ENCODE measurements at regions not wholly inside any gene's neighbourhood (a gene's known extent, or its start where the extent isn't known, plus 50 kb on each side); places are given as distances from the start of the nearest gene placed in this dataset.

DNA sequence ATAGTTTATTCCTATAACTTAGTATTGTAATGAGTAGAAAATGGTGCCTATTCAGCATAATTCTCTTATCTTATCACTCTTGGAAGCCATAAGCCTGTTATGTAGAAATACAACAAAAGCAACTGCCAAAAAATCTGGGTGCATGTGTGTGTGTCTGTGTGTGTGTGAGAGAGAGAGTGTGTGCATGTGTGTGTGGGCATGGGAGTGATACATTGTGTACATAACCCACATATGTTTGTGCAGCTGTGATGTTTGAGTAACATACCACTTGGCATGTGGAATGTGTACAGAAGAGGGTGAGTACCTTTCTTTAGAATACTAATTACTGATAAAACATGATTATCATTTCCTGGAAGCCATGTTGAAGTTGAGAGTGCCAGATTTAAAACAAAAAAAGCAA, 642.3 kb upstream of the SYT4 start:
- peak; percentile 74 for DNase-seq (ENCODE audit: low read depth)
- TF ChIP-seq, protein P1, sequence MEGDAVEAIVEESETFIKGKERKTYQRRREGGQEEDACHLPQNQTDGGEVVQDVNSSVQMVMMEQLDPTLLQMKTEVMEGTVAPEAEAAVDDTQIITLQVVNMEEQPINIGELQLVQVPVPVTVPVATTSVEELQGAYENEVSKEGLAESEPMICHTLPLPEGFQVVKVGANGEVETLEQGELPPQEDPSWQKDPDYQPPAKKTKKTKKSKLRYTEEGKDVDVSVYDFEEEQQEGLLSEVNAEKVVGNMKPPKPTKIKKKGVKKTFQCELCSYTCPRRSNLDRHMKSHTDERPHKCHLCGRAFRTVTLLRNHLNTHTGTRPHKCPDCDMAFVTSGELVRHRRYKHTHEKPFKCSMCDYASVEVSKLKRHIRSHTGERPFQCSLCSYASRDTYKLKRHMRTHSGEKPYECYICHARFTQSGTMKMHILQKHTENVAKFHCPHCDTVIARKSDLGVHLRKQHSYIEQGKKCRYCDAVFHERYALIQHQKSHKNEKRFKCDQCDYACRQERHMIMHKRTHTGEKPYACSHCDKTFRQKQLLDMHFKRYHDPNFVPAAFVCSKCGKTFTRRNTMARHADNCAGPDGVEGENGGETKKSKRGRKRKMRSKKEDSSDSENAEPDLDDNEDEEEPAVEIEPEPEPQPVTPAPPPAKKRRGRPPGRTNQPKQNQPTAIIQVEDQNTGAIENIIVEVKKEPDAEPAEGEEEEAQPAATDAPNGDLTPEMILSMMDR (IDR thresholded peaks at IDR 0.05; ENCODE audit: insufficient read depth, low read length) = no peak
- no peak overlapping the region for H3K4me3 ChIP-seq (ENCODE audit: low read depth, low read length)

DNA sequence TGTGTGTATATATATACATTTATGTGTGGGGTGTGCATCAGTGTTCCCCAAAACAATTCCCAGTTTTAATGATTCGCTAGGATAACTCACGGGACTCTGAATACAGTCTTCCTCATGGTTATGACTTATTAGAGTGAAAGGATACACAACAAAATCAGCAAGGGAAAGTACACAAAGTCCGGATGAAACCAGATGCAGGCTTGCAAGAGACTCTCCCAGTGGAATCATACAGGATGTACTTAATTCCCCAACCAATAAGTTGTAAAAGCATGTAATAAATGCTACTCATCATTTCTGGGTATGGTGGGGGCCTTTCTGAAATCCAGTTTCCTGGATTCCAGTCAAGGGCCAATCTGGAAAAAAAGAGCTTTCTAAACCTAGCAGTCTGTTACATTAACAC, 654.1 kb upstream of the SYT4 start:
- TF ChIP-seq, protein P1 (IDR thresholded peaks at IDR 0.05; ENCODE audit: insufficient read depth, low read length) = no peak
- no peak overlapping the region for H3K4me3 ChIP-seq (ENCODE audit: low read depth, low read length)
- DNase-seq (ENCODE audit: low read depth) = no peak

DNA sequence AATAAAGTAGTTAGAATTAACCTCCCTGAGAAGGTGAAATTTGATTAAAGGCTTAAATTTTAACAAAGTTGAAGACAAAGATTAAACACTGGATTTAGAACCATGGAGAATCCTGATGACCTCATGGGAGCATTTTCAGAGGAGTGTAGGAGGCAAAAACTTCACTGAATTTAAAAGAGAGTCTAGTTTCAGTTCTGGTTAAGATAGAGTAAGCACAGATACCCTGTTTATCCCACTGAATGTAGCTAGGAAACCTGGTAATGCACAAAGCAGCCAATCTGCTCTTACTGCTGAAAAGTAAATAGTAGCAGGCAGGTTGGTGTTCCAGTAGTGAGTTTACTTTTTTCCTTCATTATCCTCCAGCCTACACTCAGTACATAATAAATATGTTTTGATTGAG, 654.9 kb upstream of the SYT4 start:
- no peak for DNase-seq (ENCODE audit: low read depth)
- no peak overlapping the region for H3K4me3 ChIP-seq (ENCODE audit: low read depth, low read length)
- TF ChIP-seq, protein P1 (IDR thresholded peaks at IDR 0.05; ENCODE audit: insufficient read depth, low read length) = no peak

DNA sequence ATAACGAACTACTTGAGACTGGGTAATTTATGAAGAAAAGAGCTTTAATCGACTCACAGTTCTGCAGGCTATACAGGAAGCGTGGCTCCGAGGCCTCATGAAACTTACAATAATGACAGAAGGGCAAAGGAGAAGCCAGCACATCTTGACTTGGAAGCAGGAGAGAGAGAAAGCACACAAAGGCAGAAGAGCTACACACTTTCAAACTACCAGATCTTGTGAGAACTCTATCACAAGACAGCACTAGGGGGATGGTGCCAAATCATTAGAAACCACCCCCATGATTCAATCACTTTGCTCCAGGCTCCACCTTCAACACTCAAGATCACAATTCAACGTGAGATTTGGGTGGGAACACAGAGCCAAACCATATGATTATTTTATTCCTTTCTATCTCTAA, 655.9 kb upstream of the SYT4 start:
- TF ChIP-seq, protein P1 (IDR thresholded peaks at IDR 0.05; ENCODE audit: insufficient read depth, low read length) = no peak
- DNase-seq (ENCODE audit: low read depth) = no peak
- no peak overlapping the region for H3K4me3 ChIP-seq (ENCODE audit: low read depth, low read length)

DNA sequence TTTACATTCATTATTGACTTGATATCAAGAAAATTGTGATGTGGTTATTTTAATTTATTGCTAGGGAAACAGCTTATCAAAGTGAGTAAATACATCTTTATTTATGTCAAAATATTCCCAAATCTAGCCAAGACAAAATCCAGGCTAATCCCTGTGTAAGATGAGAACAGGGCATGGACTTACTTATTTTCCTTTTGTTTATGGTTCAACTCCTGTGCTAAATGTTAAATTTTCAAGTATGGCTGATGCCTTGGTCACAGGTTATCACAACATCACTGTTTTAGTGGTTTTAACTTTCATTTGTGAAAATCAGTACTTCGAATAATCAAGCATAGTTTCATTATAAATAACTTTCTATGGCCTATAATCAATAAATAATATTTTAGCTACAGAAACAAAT, 657.0 kb upstream of the SYT4 start:
- TF ChIP-seq, protein P1 (IDR thresholded peaks at IDR 0.05; ENCODE audit: insufficient read depth, low read length) = no peak
- DNase-seq (ENCODE audit: low read depth) = peak; percentile 3
- no peak overlapping the region for H3K4me3 ChIP-seq (ENCODE audit: low read depth, low read length)

DNA sequence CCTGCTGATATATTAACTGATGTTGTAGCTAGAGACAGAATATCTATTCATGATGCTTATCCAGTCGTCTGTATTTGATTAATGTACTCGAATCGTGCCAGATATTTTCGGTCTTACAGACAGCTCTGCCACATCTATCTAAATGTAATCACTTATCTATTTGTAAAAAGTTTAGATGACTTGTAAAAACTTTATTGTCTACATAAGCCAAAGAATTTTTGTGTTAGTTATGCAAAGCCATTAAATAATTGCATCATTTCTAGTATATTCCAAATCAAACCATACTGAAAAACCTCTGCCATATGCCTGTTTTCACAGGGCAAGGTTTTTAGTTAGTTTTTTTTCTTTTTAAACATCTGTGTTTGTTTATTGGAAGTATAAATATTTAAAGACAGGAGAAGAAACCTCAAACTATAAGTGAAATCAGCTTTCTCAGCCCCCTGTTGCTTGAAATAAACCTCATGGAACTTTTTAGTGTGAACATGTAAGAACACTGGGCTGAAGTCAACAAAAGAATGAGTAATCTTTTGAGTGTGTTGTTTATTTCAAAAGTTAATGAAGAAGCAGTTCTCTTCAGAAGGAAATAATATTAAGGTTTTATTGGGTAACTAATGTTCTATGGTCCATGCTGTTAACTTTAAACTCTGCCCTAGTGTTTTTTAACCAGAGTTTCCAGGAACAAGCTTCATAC, 657.6 kb upstream of the SYT4 start:
- peak; percentile 61 for DNase-seq (ENCODE audit: low read depth)
- H3K4me3 ChIP-seq (ENCODE audit: low read depth, low read length) = no peak overlapping the region
- TF ChIP-seq, protein P1 (IDR thresholded peaks at IDR 0.05; ENCODE audit: insufficient read depth, low read length) = no peak

DNA sequence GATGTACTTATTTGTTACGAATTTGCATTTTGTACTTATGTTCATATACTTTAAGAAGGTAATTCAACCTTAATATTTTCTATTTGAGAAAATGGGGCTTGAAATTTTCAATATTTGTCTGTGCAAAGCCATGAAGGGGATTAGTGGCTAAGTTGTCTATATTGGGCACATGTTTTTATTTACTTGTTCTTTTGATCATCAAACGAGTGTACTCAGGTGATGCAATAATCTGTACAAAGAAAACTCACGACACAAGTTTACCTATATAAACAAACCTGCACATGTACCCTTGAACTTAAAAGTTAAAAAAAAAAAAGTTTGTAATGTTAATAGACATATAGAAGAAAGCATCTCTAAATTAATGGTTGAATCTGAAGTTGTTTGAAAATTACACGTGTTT, 658.9 kb upstream of the SYT4 start:
- no peak for DNase-seq (ENCODE audit: low read depth)
- H3K4me3 ChIP-seq (ENCODE audit: low read depth, low read length) = no peak overlapping the region
- TF ChIP-seq, protein P1 (IDR thresholded peaks at IDR 0.05; ENCODE audit: insufficient read depth, low read length) = no peak

Data from fibroblast of the aortic adventitia (primary cell).